ENCODE measurements at regions not wholly inside any gene's neighbourhood (a gene's known extent, or its start where the extent isn't known, plus 50 kb on each side); places are given as distances from the start of the nearest gene placed in this dataset.

- no peak overlapping the region for H3K4me3 Mint-ChIP-seq
- H3K9me3 Mint-ChIP-seq, result no peaks in the 10 kb centered on the region
- no peak overlapping the region for H3K27ac Mint-ChIP-seq
- no peaks in the 10 kb centered on the region for H3K36me3 Mint-ChIP-seq
- no peaks in the 10 kb centered on the region for H3K27me3 Mint-ChIP-seq
- H3K4me1 Mint-ChIP-seq, result no peaks in the 10 kb centered on the region
Measured at GRCh38 chr9:108615152-108615551, 240.6 kb downstream of the ACTL7B start.

- no peaks in the 10 kb centered on the region for H3K9me3 Mint-ChIP-seq
- H3K4me1 Mint-ChIP-seq, result no peaks in the 10 kb centered on the region
- no peak overlapping the region for H3K27ac Mint-ChIP-seq
- no peaks in the 10 kb centered on the region for H3K27me3 Mint-ChIP-seq
- no peak overlapping the region for H3K4me3 Mint-ChIP-seq
- H3K36me3 Mint-ChIP-seq, result no peaks in the 10 kb centered on the region
Measured at GRCh38 chr9:108612513-108612912, 243.3 kb downstream of the ACTL7B start.

- Mint-ChIP-seq H3K4me1 (no peaks in the 10 kb centered on the region), H3K9me3 (no peaks in the 10 kb centered on the region), H3K27ac (no peak overlapping the region), H3K4me3 (no peak overlapping the region), H3K27me3 (peaks cover 2% of the 10 kb centered on the region), H3K36me3 (no peaks in the 10 kb centered on the region)
Measured at GRCh38 chr9:108609897-108610253, 245.9 kb downstream of the ACTL7B start.

- Mint-ChIP-seq H3K4me3 (no peak overlapping the region), H3K27ac (no peak overlapping the region), H3K36me3 (no peaks in the 10 kb centered on the region), H3K9me3 (no peaks in the 10 kb centered on the region), H3K27me3 (peaks cover 2% of the 10 kb centered on the region), H3K4me1 (no peaks in the 10 kb centered on the region)
Measured at GRCh38 chr9:108609227-108609896, 246.4 kb downstream of the ACTL7B start.

GRCh38 chr9:108607607-108608006 is 248.2 kb downstream of the ACTL7B start:
- Mint-ChIP-seq H3K27me3 (peaks cover 2% of the 10 kb centered on the region), H3K36me3 (no peaks in the 10 kb centered on the region), H3K4me1 (no peaks in the 10 kb centered on the region), H3K4me3 (no peak overlapping the region), H3K27ac (no peak overlapping the region), H3K9me3 (no peaks in the 10 kb centered on the region)

GRCh38 chr9:108606401-108606800 is 249.4 kb downstream of the ACTL7B start:
- H3K4me3 Mint-ChIP-seq, result no peak overlapping the region
- H3K4me1 Mint-ChIP-seq, result no peaks in the 10 kb centered on the region
- H3K36me3 Mint-ChIP-seq, result no peaks in the 10 kb centered on the region
- H3K9me3 Mint-ChIP-seq, result no peaks in the 10 kb centered on the region
- no peak overlapping the region for H3K27ac Mint-ChIP-seq
- peaks cover 2% of the 10 kb centered on the region for H3K27me3 Mint-ChIP-seq

- Mint-ChIP-seq H3K27ac (no peak overlapping the region), H3K9me3 (no peaks in the 10 kb centered on the region), H3K4me1 (no peaks in the 10 kb centered on the region), H3K27me3 (peaks cover 2% of the 10 kb centered on the region), H3K4me3 (no peak overlapping the region), H3K36me3 (no peaks in the 10 kb centered on the region)
Measured at GRCh38 chr9:108603141-108603540, 252.6 kb downstream of the ACTL7B start.

- Mint-ChIP-seq H3K9me3 (no peaks in the 10 kb centered on the region), H3K27me3 (no peaks in the 10 kb centered on the region), H3K4me1 (no peaks in the 10 kb centered on the region), H3K27ac (no peak overlapping the region), H3K36me3 (no peaks in the 10 kb centered on the region), H3K4me3 (no peak overlapping the region)
Measured at GRCh38 chr9:108600896-108601295, 254.9 kb downstream of the ACTL7B start.

GRCh38 chr9:108599571-108599970 is 256.2 kb downstream of the ACTL7B start:
- no peaks in the 10 kb centered on the region for H3K4me1 Mint-ChIP-seq
- no peaks in the 10 kb centered on the region for H3K36me3 Mint-ChIP-seq
- H3K9me3 Mint-ChIP-seq, result no peaks in the 10 kb centered on the region
- no peak overlapping the region for H3K4me3 Mint-ChIP-seq
- H3K27me3 Mint-ChIP-seq, result no peaks in the 10 kb centered on the region
- no peak overlapping the region for H3K27ac Mint-ChIP-seq

- Mint-ChIP-seq H3K36me3 (no peaks in the 10 kb centered on the region), H3K4me3 (no peak overlapping the region), H3K4me1 (no peaks in the 10 kb centered on the region), H3K9me3 (peaks cover 0 to 3% (median 0%) of the 10 kb centered on the region in 3 donors), H3K27ac (no peak overlapping the region), H3K27me3 (no peaks in the 10 kb centered on the region)
Measured at GRCh38 chr9:108591121-108591520, 264.7 kb downstream of the ACTL7B start.

GRCh38 chr9:108588246-108588645 is 267.5 kb downstream of the ACTL7B start:
- Mint-ChIP-seq H3K4me1 (no peaks in the 10 kb centered on the region), H3K36me3 (no peaks in the 10 kb centered on the region), H3K4me3 (no peak overlapping the region), H3K9me3 (peaks cover 0 to 2% (median 0%) of the 10 kb centered on the region in 3 donors), H3K27ac (no peak overlapping the region), H3K27me3 (no peaks in the 10 kb centered on the region)

GRCh38 chr9:108586471-108587139 is 269.2 kb downstream of the ACTL7B start:
- H3K27me3 Mint-ChIP-seq, result no peaks in the 10 kb centered on the region
- H3K4me3 Mint-ChIP-seq, result no peak overlapping the region
- no peaks in the 10 kb centered on the region for H3K9me3 Mint-ChIP-seq
- H3K36me3 Mint-ChIP-seq, result no peaks in the 10 kb centered on the region
- no peak overlapping the region for H3K27ac Mint-ChIP-seq
- no peaks in the 10 kb centered on the region for H3K4me1 Mint-ChIP-seq

GRCh38 chr9:108584860-108585259 is 270.9 kb downstream of the ACTL7B start:
- Mint-ChIP-seq H3K36me3 (no peaks in the 10 kb centered on the region), H3K4me1 (no peaks in the 10 kb centered on the region)

GRCh38 chr9:108582726-108583125 is 273.1 kb downstream of the ACTL7B start:
- peaks cover 2% of the 10 kb centered on the region for H3K27me3 Mint-ChIP-seq
- no peaks in the 10 kb centered on the region for H3K9me3 Mint-ChIP-seq
- H3K27ac Mint-ChIP-seq, result no peak overlapping the region
- H3K4me1 Mint-ChIP-seq, result no peaks in the 10 kb centered on the region
- no peaks in the 10 kb centered on the region for H3K36me3 Mint-ChIP-seq
- no peak overlapping the region for H3K4me3 Mint-ChIP-seq

More at GRCh38 chr9:108584860-108585259, 270.9 kb downstream of the ACTL7B start:
- Mint-ChIP-seq H3K27ac (no peak overlapping the region), H3K4me3 (no peak overlapping the region), H3K9me3 (no peaks in the 10 kb centered on the region), H3K27me3 (peaks cover 2% of the 10 kb centered on the region)

- no peak overlapping the region for H3K27ac Mint-ChIP-seq
- no peaks in the 10 kb centered on the region for H3K36me3 Mint-ChIP-seq
- peaks cover 2% of the 10 kb centered on the region for H3K27me3 Mint-ChIP-seq
- no peaks in the 10 kb centered on the region for H3K4me1 Mint-ChIP-seq
- H3K4me3 Mint-ChIP-seq, result no peak overlapping the region
- no peaks in the 10 kb centered on the region for H3K9me3 Mint-ChIP-seq
Measured at GRCh38 chr9:108579757-108580439, 275.9 kb downstream of the ACTL7B start.

GRCh38 chr9:108575276-108575675 is 280.5 kb downstream of the ACTL7B start:
- no peaks in the 10 kb centered on the region for H3K36me3 Mint-ChIP-seq
- peaks cover under 1% of the 10 kb centered on the region for H3K27me3 Mint-ChIP-seq
- no peak overlapping the region for H3K27ac Mint-ChIP-seq
- H3K4me1 Mint-ChIP-seq, result no peaks in the 10 kb centered on the region
- no peak overlapping the region for H3K4me3 Mint-ChIP-seq
- no peaks in the 10 kb centered on the region for H3K9me3 Mint-ChIP-seq

Data from IgD-negative memory B cell (primary cell).